NCI-H2227 treated with DMSO at 0.1 percent for 48 hours (cell line): ENCODE measurements at regions not wholly inside any gene's neighbourhood (a gene's known extent, or its start where the extent isn't known, plus 50 kb on each side); places are given as distances from the start of the nearest gene placed in this dataset.
"Not testable (repeated sequence)": the region's sequence is repeated elsewhere in the genome, so short reads cannot be mapped to it uniquely, and the experiment has no call there.

Source experiments
- DNase-seq: peaks from one replicate; lab custom pipeline; 2025; lab: John Stamatoyannopoulos, UW

- DNase-seq: no peak
Measured at GRCh38 chr6:21847711-21848480, 254.3 kb downstream of the SOX4 start.

- DNase-seq: no peak
Measured at GRCh38 chr6:21850691-21851090, 257.1 kb downstream of the SOX4 start.

GRCh38 chr6:21855811-21856455 is 262.4 kb downstream of the SOX4 start:
- no peak for DNase-seq

GRCh38 chr6:21856456-21856825 is 262.9 kb downstream of the SOX4 start:
- DNase-seq: no peak

GRCh38 chr6:21856844-21857243 is 263.3 kb downstream of the SOX4 start:
- DNase-seq: no peak

- no peak for DNase-seq
Measured at GRCh38 chr6:21858076-21858475, 264.5 kb downstream of the SOX4 start.

GRCh38 chr6:21859193-21859735 is 265.7 kb downstream of the SOX4 start:
- DNase-seq: no peak

GRCh38 chr6:21861942-21862341 is 268.4 kb downstream of the SOX4 start:
- no peak for DNase-seq

GRCh38 chr6:21864206-21864605 is 270.7 kb downstream of the SOX4 start:
- DNase-seq: no peak

GRCh38 chr6:21868226-21868625 is 274.7 kb downstream of the SOX4 start:
- no peak for DNase-seq

GRCh38 chr6:21869085-21869771 is 275.7 kb downstream of the SOX4 start:
- DNase-seq: no peak

GRCh38 chr6:21870076-21870730 is 276.7 kb downstream of the SOX4 start:
- no peak for DNase-seq

GRCh38 chr6:21871831-21872230 is 278.3 kb downstream of the SOX4 start:
- DNase-seq: no peak

- DNase-seq: no peak
Measured at GRCh38 chr6:21872749-21873148, 279.2 kb downstream of the SOX4 start.

- no peak for DNase-seq
Measured at GRCh38 chr6:21873562-21873961, 280.0 kb downstream of the SOX4 start.

- no peak for DNase-seq
Measured at GRCh38 chr6:21874372-21874771, 280.8 kb downstream of the SOX4 start.

GRCh38 chr6:21877037-21877436 is 283.5 kb downstream of the SOX4 start:
- not testable (repeated sequence) for DNase-seq

GRCh38 chr6:21880249-21880648 is 286.7 kb downstream of the SOX4 start:
- DNase-seq: not testable (repeated sequence)

- no peak for DNase-seq
Measured at GRCh38 chr6:21881969-21882465, 288.5 kb downstream of the SOX4 start.

GRCh38 chr6:21883595-21884328 is 290.2 kb downstream of the SOX4 start:
- DNase-seq: no peak

- no peak for DNase-seq
Measured at GRCh38 chr6:21885111-21885510, 291.6 kb downstream of the SOX4 start.
